ENCODE measurements at regions not wholly inside any gene's neighbourhood (a gene's known extent, or its start where the extent isn't known, plus 50 kb on each side); places are given as distances from the start of the nearest gene placed in this dataset.

- no peak for DNase-seq
- Histone ChIP-seq H3K27me3 (ENCODE audit: low read depth) (peaks cover 12% of the 10 kb centered on the region), H3K4me3 (no peak overlapping the region), H3K27ac (replicated peaks) (no peak overlapping the region), H3K36me3 (no peaks in the 10 kb centered on the region), H3K4me1 (no peaks in the 10 kb centered on the region), H3K9me3 (replicated peaks) (no peaks in the 10 kb centered on the region)
- no peak for TF ChIP-seq CTCF (IDR thresholded peaks at IDR 0.05; ENCODE audit: borderline replicate concordance)
- intact Hi-C loops (cut with micrococcal nuclease): no loop called here
These were observed 369.1 kb upstream of the ATP2B1 start for GRCh38 chr12:90077756-90078155.

- Histone ChIP-seq H3K27me3 (ENCODE audit: low read depth) (peaks cover 12% of the 10 kb centered on the region), H3K36me3 (no peaks in the 10 kb centered on the region), H3K27ac (replicated peaks) (no peak overlapping the region), H3K4me1 (no peaks in the 10 kb centered on the region), H3K4me3 (no peak overlapping the region), H3K9me3 (replicated peaks) (no peaks in the 10 kb centered on the region)
- intact Hi-C loops (cut with micrococcal nuclease): no loop called here
- DNase-seq: no peak
- TF ChIP-seq CTCF (IDR thresholded peaks at IDR 0.05; ENCODE audit: borderline replicate concordance): no peak
These were observed 368.2 kb upstream of the ATP2B1 start for GRCh38 chr12:90076851-90077319.

GRCh38 chr12:90075685-90076084 lies 367.0 kb upstream of the ATP2B1 start:
- no peaks in the 10 kb centered on the region for H3K36me3 ChIP-seq
- peaks cover 12% of the 10 kb centered on the region for H3K27me3 ChIP-seq (ENCODE audit: low read depth)
- no peaks in the 10 kb centered on the region for H3K9me3 ChIP-seq (replicated peaks)
- TF ChIP-seq CTCF (IDR thresholded peaks at IDR 0.05; ENCODE audit: borderline replicate concordance): no peak
- no peak overlapping the region for H3K27ac ChIP-seq (replicated peaks)
- no peaks in the 10 kb centered on the region for H3K4me1 ChIP-seq
- no peak for DNase-seq
- intact Hi-C loops (cut with micrococcal nuclease): no loop called here
- no peak overlapping the region for H3K4me3 ChIP-seq

GRCh38 chr12:90074086-90074485 lies 365.4 kb upstream of the ATP2B1 start:
- TF ChIP-seq CTCF (IDR thresholded peaks at IDR 0.05; ENCODE audit: borderline replicate concordance): no peak
- no peak overlapping the region for H3K4me3 ChIP-seq

GRCh38 chr12:90071996-90072395 lies 363.4 kb upstream of the ATP2B1 start:
- Histone ChIP-seq H3K27ac (replicated peaks) (no peak overlapping the region), H3K4me3 (no peak overlapping the region), H3K9me3 (replicated peaks) (no peaks in the 10 kb centered on the region), H3K27me3 (ENCODE audit: low read depth) (peaks cover 6% of the 10 kb centered on the region), H3K4me1 (no peaks in the 10 kb centered on the region), H3K36me3 (no peaks in the 10 kb centered on the region)
- intact Hi-C loops (cut with micrococcal nuclease): no loop called here
- DNase-seq: no peak
- TF ChIP-seq CTCF (IDR thresholded peaks at IDR 0.05; ENCODE audit: borderline replicate concordance): no peak

More at GRCh38 chr12:90074086-90074485, 365.4 kb upstream of the ATP2B1 start:
- Histone ChIP-seq H3K27me3 (ENCODE audit: low read depth) (peaks cover 12% of the 10 kb centered on the region), H3K27ac (replicated peaks) (no peak overlapping the region), H3K36me3 (no peaks in the 10 kb centered on the region), H3K4me1 (no peaks in the 10 kb centered on the region), H3K9me3 (replicated peaks) (no peaks in the 10 kb centered on the region)
- no peak for DNase-seq
- intact Hi-C loops (cut with micrococcal nuclease): no loop called here

GRCh38 chr12:90069711-90070110 lies 361.1 kb upstream of the ATP2B1 start:
- intact Hi-C loops (cut with micrococcal nuclease): no loop called here
- no peaks in the 10 kb centered on the region for H3K9me3 ChIP-seq (replicated peaks)
- peaks cover 12% of the 10 kb centered on the region for H3K4me1 ChIP-seq
- no peak overlapping the region for H3K4me3 ChIP-seq
- DNase-seq: no peak
- no peaks in the 10 kb centered on the region for H3K36me3 ChIP-seq
- H3K27me3 ChIP-seq (ENCODE audit: low read depth): no peaks in the 10 kb centered on the region
- no peak for TF ChIP-seq CTCF (IDR thresholded peaks at IDR 0.05; ENCODE audit: borderline replicate concordance)
- no peak overlapping the region for H3K27ac ChIP-seq (replicated peaks)

Measured in left ventricle myocardium inferior (tissue), 1 donor.